CD4-positive, alpha-beta T cell (primary cell): ENCODE measurements at regions not wholly inside any gene's neighbourhood (a gene's known extent, or its start where the extent isn't known, plus 50 kb on each side); places are given as distances from the start of the nearest gene placed in this dataset.

Source experiments
- ATAC-seq: fragments of 200-7000 bp; cut with Tn5 transposase; one replicate; pipeline ENCODE4 v1.10.0; 2022; ENCODE audit warnings: mild to moderate bottlenecking; ENCODE audit not compliant: poor library complexity
- CTCF ChIA-PET: fragments of 350-600 bp; sonication (Branson Sonifier 250); formaldehyde crosslinking; loops from one replicate; lab custom pipeline; 2021; ENCODE audit warnings: antibody characterized with exemption, inconsistent platforms; lab: Charles Lee
- POLR2A ChIA-PET: fragments of 350-600 bp; sonication (Branson Sonifier 250); formaldehyde crosslinking; loops from one replicate; lab custom pipeline; 2021; ENCODE audit warnings: antibody characterized with exemption, inconsistent platforms; lab: Charles Lee
- DNase-seq, 14 experiments: peaks; one replicate each; pipeline ENCODE4 v3.0.0-alpha.2; 2013 to 2020; ENCODE audit warnings: mixed read lengths in 2 of 14
- H3K27ac ChIP-seq, 2 donors: one replicate each; pipeline versions ENCODE4 v1.5.1 to v1.7.0; 2013; ENCODE audit warnings: low read length in 2 of 2, low read depth in 1 of 2, mild to moderate bottlenecking in 1 of 2
- H3K27me3 ChIP-seq, 2 experiments: 1 replicate in 1 of 2; 2 replicates in 1 of 2; pipeline versions ENCODE4 v1.6.1 to v1.7.0; 2013; ENCODE audit warnings: low read length in 2 of 2, control low read depth in 1 of 2, mild to moderate bottlenecking in 1 of 2, moderate library complexity in 1 of 2; ENCODE audit not compliant: insufficient read depth in 2 of 2, control insufficient read depth in 1 of 2
- H3K36me3 ChIP-seq: one replicate; pipeline ENCODE4 v1.6.1; 2013; ENCODE audit warnings: low read length, control low read depth; ENCODE audit not compliant: insufficient read depth
- H3K4me1 ChIP-seq: one replicate; pipeline ENCODE4 v1.6.1; 2013; ENCODE audit warnings: low read length, control low read depth; ENCODE audit not compliant: insufficient read depth
- H3K4me3 ChIP-seq: one replicate; pipeline ENCODE4 v1.5.1; 2013; ENCODE audit warnings: mild to moderate bottlenecking, low read length, moderate library complexity
- H3K9me3 ChIP-seq, 2 experiments: 1 replicate in 1 of 2; 2 replicates in 1 of 2; pipeline versions ENCODE4 v1.6.1 to v1.7.0; 2013; ENCODE audit warnings: low read length in 2 of 2, mild to moderate bottlenecking in 2 of 2, control low read depth in 1 of 2, moderate library complexity in 1 of 2; ENCODE audit not compliant: control insufficient read depth in 1 of 2, insufficient read depth in 1 of 2
- H3K27ac Mint-ChIP-seq: one replicate; pipeline ENCODE4 v1.8.0; 2020; ENCODE audit warnings: mixed read lengths
- H3K27me3 Mint-ChIP-seq: one replicate; pipeline ENCODE4 v1.8.0; 2021; ENCODE audit warnings: mixed read lengths
- H3K36me3 Mint-ChIP-seq: one replicate; pipeline ENCODE4 v1.8.0; 2021; ENCODE audit warnings: low read depth, mixed read lengths
- H3K4me1 Mint-ChIP-seq: one replicate; pipeline ENCODE4 v1.8.0; 2021; ENCODE audit warnings: low read depth, mixed read lengths
- H3K4me3 Mint-ChIP-seq: one replicate; pipeline ENCODE4 v1.8.0; 2020; ENCODE audit warnings: mild to moderate bottlenecking, mixed read lengths
- H3K9me3 Mint-ChIP-seq: one replicate; pipeline ENCODE4 v1.8.0; 2020; ENCODE audit warnings: mixed read lengths
- CTCF ChIP-seq: fragments of 200-600 bp; IDR thresholded peaks from one replicate; pipeline ENCODE4 v1.8.0; 2022; ENCODE audit warnings: antibody characterized with exemption, mild to moderate bottlenecking
- intact Hi-C, 2 experiments: fragments of 100-400 bp; cut with DNase I in 1 of 2; cut with micrococcal nuclease in 1 of 2; formaldehyde crosslinking; loops; one replicate each; pipeline versions ENCODE4 v1.15.1 to v1.9.0; 2023 to 2025; cut with DNase I, micrococcal nuclease

DNA sequence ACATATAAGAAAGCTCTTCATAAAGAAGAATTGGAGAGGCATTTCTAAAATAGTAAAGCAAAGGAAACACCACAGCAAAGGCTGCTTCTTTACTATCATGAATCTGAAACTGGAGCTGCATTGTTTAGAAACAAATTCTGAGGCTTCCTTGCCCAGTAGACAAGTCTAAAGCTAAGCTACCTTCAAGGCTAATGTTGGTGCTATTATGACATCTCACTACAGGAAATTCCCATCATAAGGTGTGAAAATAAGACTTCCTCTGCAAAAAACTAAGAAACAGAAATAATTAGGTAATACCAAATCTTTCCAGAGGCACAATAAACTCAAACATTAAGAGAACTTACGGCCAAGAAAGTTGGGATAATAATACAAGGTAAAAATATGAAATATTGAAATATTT, 89.9 kb upstream of the P3H2 start:
- Mint-ChIP-seq H3K36me3 (no peaks in the 10 kb centered on the region), H3K27ac (no peak overlapping the region), H3K4me1 (no peaks in the 10 kb centered on the region), H3K9me3 (no peaks in the 10 kb centered on the region), H3K4me3 (no peak overlapping the region), H3K27me3 (peaks cover 11% of the 10 kb centered on the region)
- H3K4me3 ChIP-seq, result no peak overlapping the region
- ATAC-seq (no peak), DNase-seq (peak in 1 of 14 experiments; percentile 18)
- ChIA-PET CTCF (no interaction called here), POLR2A (no interaction called here)
- intact Hi-C loops, result no loop called here
- H3K9me3 ChIP-seq, result no peaks in the 10 kb centered on the region
- no peaks in the 10 kb centered on the region for H3K27me3 ChIP-seq
- no peak for TF ChIP-seq CTCF
- no peaks in the 10 kb centered on the region for H3K4me1 ChIP-seq
- no peaks in the 10 kb centered on the region for H3K36me3 ChIP-seq
- no peak overlapping the region for H3K27ac ChIP-seq

GRCh38 chr3:190209533-190209932, 88.8 kb upstream of the P3H2 start:
- no peak for ATAC-seq
- Histone ChIP-seq H3K27me3 (peaks cover 0 to 2% of the 10 kb centered on the region in 2 experiments), H3K27ac (no peak overlapping the region), H3K4me1 (no peaks in the 10 kb centered on the region), H3K4me3 (no peak overlapping the region), H3K36me3 (no peaks in the 10 kb centered on the region), H3K9me3 (no peaks in the 10 kb centered on the region)
- peaks cover 11% of the 10 kb centered on the region for H3K27me3 Mint-ChIP-seq
- no peaks in the 10 kb centered on the region for H3K9me3 Mint-ChIP-seq
- no peaks in the 10 kb centered on the region for H3K4me1 Mint-ChIP-seq
- H3K4me3 Mint-ChIP-seq, result no peak overlapping the region
- ChIA-PET CTCF (no interaction called here), POLR2A (no interaction called here)
- H3K27ac Mint-ChIP-seq, result no peak overlapping the region
- intact Hi-C loops, result no loop called here
- DNase-seq, result no peak
- no peak for TF ChIP-seq CTCF
- no peaks in the 10 kb centered on the region for H3K36me3 Mint-ChIP-seq

DNA sequence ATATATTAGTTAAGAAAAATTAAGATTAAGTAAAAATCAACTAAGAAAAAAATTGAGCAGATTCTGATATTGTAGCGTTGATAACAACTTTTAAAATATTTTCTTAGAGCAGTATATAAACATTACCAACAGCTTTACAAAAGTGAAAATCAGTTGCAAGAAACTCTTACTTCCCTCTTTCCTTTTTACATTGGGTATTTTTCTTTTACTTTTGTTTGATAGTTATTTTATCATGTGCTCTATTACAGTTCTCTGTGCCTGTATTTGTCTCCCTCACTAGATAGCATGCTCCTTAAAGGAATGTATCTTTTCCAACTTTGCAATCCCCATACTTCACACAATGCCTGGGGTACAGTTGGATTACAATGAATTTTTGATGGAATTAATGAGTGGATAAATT, 87.5 kb upstream of the P3H2 start:
- no peaks in the 10 kb centered on the region for H3K4me1 ChIP-seq
- DNase-seq (no peak), ATAC-seq (no peak)
- H3K9me3 Mint-ChIP-seq, result no peaks in the 10 kb centered on the region
- H3K36me3 ChIP-seq, result no peaks in the 10 kb centered on the region
- no peak for TF ChIP-seq CTCF
- no peak overlapping the region for H3K4me3 Mint-ChIP-seq
- CTCF ChIA-PET, result no interaction called here
- H3K27me3 ChIP-seq, result peaks cover 0 to 2% of the 10 kb centered on the region in 2 experiments
- intact Hi-C loops, result no loop called here
- no peak overlapping the region for H3K27ac Mint-ChIP-seq
- H3K27me3 Mint-ChIP-seq, result peaks cover 13% of the 10 kb centered on the region
- no peak overlapping the region for H3K4me3 ChIP-seq
- H3K9me3 ChIP-seq, result no peaks in the 10 kb centered on the region
- H3K36me3 Mint-ChIP-seq, result no peaks in the 10 kb centered on the region
- H3K4me1 Mint-ChIP-seq, result no peaks in the 10 kb centered on the region
- H3K27ac ChIP-seq, result no peak overlapping the region
- POLR2A ChIA-PET, result no interaction called here
